Caco-2 (cell line): ENCODE measurements at regions not wholly inside any gene's neighbourhood (a gene's known extent, or its start where the extent isn't known, plus 50 kb on each side); places are given as distances from the start of the nearest gene placed in this dataset.

Experiments
- BruUV-seq: library from RNA; stranded (reverse); fragments of 400-500 nt; replicated peaks from 2 replicates; lab custom pipeline; 2021; lab: Mats Ljungman, UMichigan
- CTCF ChIA-PET: fragments of 300-600 bp; sonication (Branson Sonifier 250); formaldehyde crosslinking; loops from one replicate; lab custom pipeline; 2022; ENCODE audit warnings: antibody characterized with exemption; lab: Charles Lee
- POLR2A ChIA-PET: fragments of 300-600 bp; sonication (Branson Sonifier 250); formaldehyde crosslinking; loops from one replicate; lab custom pipeline; 2022; ENCODE audit warnings: antibody characterized with exemption; lab: Charles Lee
- DNase-seq, 2 experiments: peaks; one replicate each; pipeline versions ENCODE4 v3.0.0 to v3.0.0-alpha.2; 2020 to 2022
- H3K27me3 ChIP-seq: replicated peaks from 2 replicates; pipeline ENCODE4 v1.6.0; 2011; ENCODE audit warnings: low read length; ENCODE audit not compliant: control insufficient read depth, insufficient read depth
- H3K36me3 ChIP-seq: 2 replicates; pipeline ENCODE4 v1.5.1; 2011; ENCODE audit warnings: low read length; ENCODE audit not compliant: control insufficient read depth, insufficient read depth
- H3K4me1 ChIP-seq: fragments of 250-450 bp; sonication (Bioruptor Pico); 2 replicates; pipeline ENCODE4 v1.5.1; 2020; ENCODE audit warnings: mild to moderate bottlenecking
- H3K4me3 ChIP-seq: 2 replicates; pipeline ENCODE4 v1.5.1; 2011; ENCODE audit warnings: low read depth, mild to moderate bottlenecking, control low read depth, low read length
- H3K9me3 ChIP-seq: fragments of 250-450 bp; sonication (Bioruptor Pico); 2 replicates; pipeline ENCODE4 v1.5.1; 2020; ENCODE audit warnings: mild to moderate bottlenecking, moderate library complexity
- H3K27ac Mint-ChIP-seq: one replicate; pipeline ENCODE4 v1.8.0; 2022; ENCODE audit warnings: mixed read lengths; ENCODE audit not compliant: unreplicated experiment
- H3K27me3 Mint-ChIP-seq: one replicate; pipeline ENCODE4 v1.8.0; 2022; ENCODE audit warnings: mixed read lengths; ENCODE audit not compliant: insufficient read depth, unreplicated experiment
- H3K36me3 Mint-ChIP-seq: one replicate; pipeline ENCODE4 v1.8.0; 2022; ENCODE audit warnings: mild to moderate bottlenecking, mixed read lengths; ENCODE audit not compliant: insufficient read depth, unreplicated experiment
- H3K4me1 Mint-ChIP-seq: one replicate; pipeline ENCODE4 v1.8.0; 2022; ENCODE audit warnings: low read depth, mixed read lengths; ENCODE audit not compliant: unreplicated experiment
- H3K4me3 Mint-ChIP-seq: one replicate; pipeline ENCODE4 v1.8.0; 2022; ENCODE audit warnings: mild to moderate bottlenecking, moderate library complexity, mixed read lengths; ENCODE audit not compliant: unreplicated experiment
- H3K9me3 Mint-ChIP-seq: one replicate; pipeline ENCODE4 v1.8.0; 2022; ENCODE audit warnings: mixed read lengths; ENCODE audit not compliant: unreplicated experiment
- intact Hi-C: fragments of 100-400 bp; cut with micrococcal nuclease; formaldehyde crosslinking; loops from one replicate; pipeline ENCODE4 v1.10.0; 2022; ENCODE audit not compliant: unreplicated experiment
- TF ChIP-seq, protein P1 (sequence below), 2 experiments: fragments of 200-600 bp in 1 of 2; IDR thresholded peaks; 1 replicate in 1 of 2; 2 replicates in 1 of 2; pipeline versions ENCODE4 v1.5.1 to v1.8.0; 2011 to 2022; ENCODE audit warnings: antibody characterized with exemption in 1 of 2, control low read depth in 1 of 2, inconsistent platforms in 1 of 2, low read depth in 1 of 2, low read length in 1 of 2, mild to moderate bottlenecking in 1 of 2, moderate library complexity in 1 of 2; ENCODE audit not compliant: insufficient read depth in 1 of 2, severe bottlenecking in 1 of 2, unreplicated experiment in 1 of 2

DNA sequence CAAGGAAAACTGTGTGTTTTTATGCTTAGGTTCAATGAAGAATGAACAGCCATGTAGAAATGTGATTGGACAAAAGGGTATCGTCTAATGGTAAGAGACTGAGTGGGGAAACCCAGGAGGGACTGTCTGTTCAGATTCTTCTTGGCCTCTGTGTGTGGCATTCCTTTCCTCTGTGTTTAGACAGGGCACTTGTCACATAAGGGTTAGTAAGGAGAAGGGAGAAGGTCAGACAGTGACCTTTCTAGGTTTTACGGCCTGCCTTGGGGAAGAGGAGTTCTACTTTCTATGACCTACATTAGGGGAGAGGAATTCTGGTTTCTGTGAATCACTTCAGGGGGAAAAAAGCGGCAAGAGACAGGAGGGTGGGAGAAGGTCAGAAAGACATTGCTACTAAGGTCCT lies 119.5 kb downstream of the GC start:
- TF ChIP-seq, protein P1, sequence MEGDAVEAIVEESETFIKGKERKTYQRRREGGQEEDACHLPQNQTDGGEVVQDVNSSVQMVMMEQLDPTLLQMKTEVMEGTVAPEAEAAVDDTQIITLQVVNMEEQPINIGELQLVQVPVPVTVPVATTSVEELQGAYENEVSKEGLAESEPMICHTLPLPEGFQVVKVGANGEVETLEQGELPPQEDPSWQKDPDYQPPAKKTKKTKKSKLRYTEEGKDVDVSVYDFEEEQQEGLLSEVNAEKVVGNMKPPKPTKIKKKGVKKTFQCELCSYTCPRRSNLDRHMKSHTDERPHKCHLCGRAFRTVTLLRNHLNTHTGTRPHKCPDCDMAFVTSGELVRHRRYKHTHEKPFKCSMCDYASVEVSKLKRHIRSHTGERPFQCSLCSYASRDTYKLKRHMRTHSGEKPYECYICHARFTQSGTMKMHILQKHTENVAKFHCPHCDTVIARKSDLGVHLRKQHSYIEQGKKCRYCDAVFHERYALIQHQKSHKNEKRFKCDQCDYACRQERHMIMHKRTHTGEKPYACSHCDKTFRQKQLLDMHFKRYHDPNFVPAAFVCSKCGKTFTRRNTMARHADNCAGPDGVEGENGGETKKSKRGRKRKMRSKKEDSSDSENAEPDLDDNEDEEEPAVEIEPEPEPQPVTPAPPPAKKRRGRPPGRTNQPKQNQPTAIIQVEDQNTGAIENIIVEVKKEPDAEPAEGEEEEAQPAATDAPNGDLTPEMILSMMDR (IDR thresholded peaks at IDR 0.05; ENCODE audit: insufficient read depth in 1 of 2, low read depth in 1 of 2, low read length in 1 of 2, severe bottlenecking in 1 of 2, unreplicated experiment in 1 of 2): no peak
- H3K4me3 Mint-ChIP-seq: no peak overlapping the region
- POLR2A ChIA-PET: no interaction called here
- H3K27me3 Mint-ChIP-seq: no peaks in the 10 kb centered on the region
- no peak overlapping the region for H3K27ac Mint-ChIP-seq
- Histone ChIP-seq H3K27me3 (no peaks in the 10 kb centered on the region), H3K4me1 (no peaks in the 10 kb centered on the region), H3K36me3 (no peaks in the 10 kb centered on the region), H3K9me3 (no peaks in the 10 kb centered on the region), H3K4me3 (no peak overlapping the region)
- intact Hi-C loops: no loop called here
- no peak for DNase-seq
- no peaks in the 10 kb centered on the region for H3K36me3 Mint-ChIP-seq
- CTCF ChIA-PET: no interaction called here
- H3K9me3 Mint-ChIP-seq: no peaks in the 10 kb centered on the region
- BruUV-seq: no TSS peak
- no peaks in the 10 kb centered on the region for H3K4me1 Mint-ChIP-seq

DNA sequence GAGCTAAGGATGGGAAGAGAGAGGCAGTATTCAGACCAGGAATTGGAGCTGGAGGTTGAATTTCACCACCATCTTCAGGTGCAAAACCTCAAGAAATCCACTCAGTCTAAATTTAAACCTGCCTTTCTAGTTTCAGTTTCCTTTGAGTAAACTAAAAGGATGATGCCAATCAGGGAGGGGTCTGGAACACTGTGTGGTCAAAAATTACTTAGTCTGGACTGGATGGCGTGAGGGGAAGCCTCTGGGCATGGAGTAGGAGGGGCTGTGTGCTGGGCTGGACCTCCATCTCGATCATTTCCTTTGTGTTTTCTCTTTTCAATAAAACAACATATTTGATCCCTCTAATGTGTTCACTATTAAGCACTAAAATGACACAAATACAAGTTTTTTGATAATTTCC lies 120.1 kb downstream of the GC start:
- Mint-ChIP-seq H3K36me3 (no peaks in the 10 kb centered on the region), H3K4me3 (no peak overlapping the region), H3K4me1 (no peaks in the 10 kb centered on the region), H3K9me3 (no peaks in the 10 kb centered on the region), H3K27ac (no peak overlapping the region), H3K27me3 (no peaks in the 10 kb centered on the region)
- Histone ChIP-seq H3K27me3 (no peaks in the 10 kb centered on the region), H3K4me3 (no peak overlapping the region), H3K9me3 (no peaks in the 10 kb centered on the region), H3K4me1 (no peaks in the 10 kb centered on the region), H3K36me3 (no peaks in the 10 kb centered on the region)
- intact Hi-C loops: no loop called here
- TF ChIP-seq, protein P1 (IDR thresholded peaks at IDR 0.05; ENCODE audit: insufficient read depth in 1 of 2, low read depth in 1 of 2, low read length in 1 of 2, severe bottlenecking in 1 of 2, unreplicated experiment in 1 of 2): no peak
- BruUV-seq: no TSS peak
- POLR2A ChIA-PET: no interaction called here
- no peak for DNase-seq
- CTCF ChIA-PET: interaction anchor here (0.6 kb wide), 1 partner anchor 1173 kb away, joined by 3 read pairs; no protein-coding TSS in a partner anchor

DNA sequence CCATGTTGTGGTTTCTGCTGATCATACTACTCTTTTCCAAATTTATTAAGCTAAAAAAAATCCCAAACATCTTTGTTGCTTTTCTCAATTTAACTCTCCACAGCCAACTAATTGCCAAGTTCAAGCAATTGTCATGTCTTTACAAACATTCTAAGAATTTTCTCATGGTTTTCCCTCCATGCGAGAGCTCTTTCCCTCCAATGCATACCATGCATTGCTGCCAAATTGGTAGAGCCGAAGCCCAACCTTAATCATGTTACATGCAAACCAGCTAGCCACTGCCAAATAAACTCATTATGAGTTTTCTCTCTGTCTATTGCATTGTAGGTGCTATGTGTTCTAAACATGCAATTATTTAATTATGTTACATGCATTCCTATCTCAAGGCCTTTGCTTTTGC lies 123.9 kb downstream of the GC start:
- Mint-ChIP-seq H3K27me3 (no peaks in the 10 kb centered on the region), H3K27ac (no peak overlapping the region), H3K9me3 (no peaks in the 10 kb centered on the region), H3K4me3 (no peak overlapping the region), H3K4me1 (no peaks in the 10 kb centered on the region), H3K36me3 (no peaks in the 10 kb centered on the region)
- ChIA-PET POLR2A (no interaction called here), CTCF (no interaction called here)
- Histone ChIP-seq H3K36me3 (no peaks in the 10 kb centered on the region), H3K9me3 (no peaks in the 10 kb centered on the region), H3K4me1 (no peaks in the 10 kb centered on the region), H3K27me3 (no peaks in the 10 kb centered on the region), H3K4me3 (no peak overlapping the region)
- no TSS peak for BruUV-seq
- DNase-seq: no peak
- TF ChIP-seq, protein P1 (IDR thresholded peaks at IDR 0.05; ENCODE audit: insufficient read depth in 1 of 2, low read depth in 1 of 2, low read length in 1 of 2, severe bottlenecking in 1 of 2, unreplicated experiment in 1 of 2): no peak
- intact Hi-C loops: no loop called here
